ENCODE measurements at regions not wholly inside any gene's neighbourhood (a gene's known extent, or its start where the extent isn't known, plus 50 kb on each side); places are given as distances from the start of the nearest gene placed in this dataset.

DNA sequence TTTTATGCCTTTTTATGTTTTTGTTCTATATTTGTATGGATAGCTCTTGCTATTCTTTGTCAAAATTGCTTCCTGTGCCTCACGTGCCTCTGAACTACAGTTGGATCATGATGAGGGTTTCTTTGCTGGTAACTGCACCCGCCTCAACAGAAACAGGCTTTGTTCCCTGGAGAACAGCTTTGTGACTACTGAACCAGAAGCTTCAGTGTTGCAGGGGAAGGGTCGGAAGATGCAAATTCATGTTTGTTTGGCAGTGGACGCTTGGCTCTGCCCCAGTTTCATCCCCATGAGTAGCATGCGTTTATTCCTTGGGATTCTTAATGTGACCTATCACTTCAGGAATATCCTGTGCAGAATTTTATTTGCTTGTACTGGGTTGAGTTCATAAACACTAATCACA is 959.1 kb upstream of the WWC1 start:
- ATAC-seq (ENCODE audit: low read depth) = no peak
- ChIA-PET POLR2A (no interaction called here), CTCF (no interaction called here)
- Histone ChIP-seq H3K79me2 (ENCODE audit: control insufficient read depth, insufficient read depth, low read length) (no peaks in the 10 kb centered on the region), H3K9me3 (ENCODE audit: control extremely low read depth in 1 of 3, control insufficient read depth in 2 of 3, insufficient read depth in 1 of 3, low read length in 2 of 3) (no peaks in the 10 kb centered on the region), H3K9ac (ENCODE audit: low read length) (no peak overlapping the region), H3K4me3 (ENCODE audit: control extremely low read depth in 1 of 5, extremely low read depth in 1 of 5, insufficient read depth in 1 of 5, low read depth in 2 of 5, low read length in 4 of 5) (no peak overlapping the region), H3K36me3 (replicated peaks in 1 of 2; ENCODE audit: control extremely low read depth in 1 of 2, control insufficient read depth in 1 of 2, extremely low read depth in 1 of 2, insufficient read depth in 2 of 2, low read length in 1 of 2) (no peaks in the 10 kb centered on the region), H3K4me1 (ENCODE audit: control insufficient read depth in 2 of 2, insufficient read depth in 2 of 2, low read length in 2 of 2) (no peaks in the 10 kb centered on the region), H3K27me3 (replicated peaks in 1 of 4; ENCODE audit: control extremely low read depth in 1 of 4, control insufficient read depth in 3 of 4, insufficient read depth in 4 of 4, low read length in 3 of 4) (no peaks in the 10 kb centered on the region), H2AFZ (ENCODE audit: insufficient read depth, low read depth, low read length, poor library complexity, severe bottlenecking) (no peak overlapping the region), H3K4me2 (replicated peaks; ENCODE audit: low read depth, low read length, poor library complexity, severe bottlenecking) (no peak overlapping the region), H4K20me1 (ENCODE audit: control insufficient read depth, insufficient read depth, low read length, poor library complexity, severe bottlenecking) (no peaks in the 10 kb centered on the region), H3K27ac (ENCODE audit: low read length in 2 of 2) (no peak overlapping the region)
- intact Hi-C loops (cut with micrococcal nuclease) = no loop called here
- no peaks in the 10 kb centered on the region for H3K4me1 Mint-ChIP-seq
- no peak for TF ChIP-seq EZH2 (IDR thresholded peaks at IDR 0.05; ENCODE audit: borderline replicate concordance, insufficient read depth, low read depth, low read length, poor library complexity, severe bottlenecking)
- TF ChIP-seq, protein P1, sequence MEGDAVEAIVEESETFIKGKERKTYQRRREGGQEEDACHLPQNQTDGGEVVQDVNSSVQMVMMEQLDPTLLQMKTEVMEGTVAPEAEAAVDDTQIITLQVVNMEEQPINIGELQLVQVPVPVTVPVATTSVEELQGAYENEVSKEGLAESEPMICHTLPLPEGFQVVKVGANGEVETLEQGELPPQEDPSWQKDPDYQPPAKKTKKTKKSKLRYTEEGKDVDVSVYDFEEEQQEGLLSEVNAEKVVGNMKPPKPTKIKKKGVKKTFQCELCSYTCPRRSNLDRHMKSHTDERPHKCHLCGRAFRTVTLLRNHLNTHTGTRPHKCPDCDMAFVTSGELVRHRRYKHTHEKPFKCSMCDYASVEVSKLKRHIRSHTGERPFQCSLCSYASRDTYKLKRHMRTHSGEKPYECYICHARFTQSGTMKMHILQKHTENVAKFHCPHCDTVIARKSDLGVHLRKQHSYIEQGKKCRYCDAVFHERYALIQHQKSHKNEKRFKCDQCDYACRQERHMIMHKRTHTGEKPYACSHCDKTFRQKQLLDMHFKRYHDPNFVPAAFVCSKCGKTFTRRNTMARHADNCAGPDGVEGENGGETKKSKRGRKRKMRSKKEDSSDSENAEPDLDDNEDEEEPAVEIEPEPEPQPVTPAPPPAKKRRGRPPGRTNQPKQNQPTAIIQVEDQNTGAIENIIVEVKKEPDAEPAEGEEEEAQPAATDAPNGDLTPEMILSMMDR (IDR thresholded peaks at IDR 0.05) = no peak
- DNase-seq = no peak
- 86% methylated on average over 4 of the region's 5 CpGs for WGBS (ENCODE audit: insufficient coverage)
- H3K27me3 Mint-ChIP-seq = no peaks in the 10 kb centered on the region
- no peak overlapping the region for H3K27ac Mint-ChIP-seq
- no peak overlapping the region for H3K4me3 Mint-ChIP-seq
- peaks cover 3% of the 10 kb centered on the region for H3K9me3 Mint-ChIP-seq (ENCODE audit: insufficient read depth)

DNA sequence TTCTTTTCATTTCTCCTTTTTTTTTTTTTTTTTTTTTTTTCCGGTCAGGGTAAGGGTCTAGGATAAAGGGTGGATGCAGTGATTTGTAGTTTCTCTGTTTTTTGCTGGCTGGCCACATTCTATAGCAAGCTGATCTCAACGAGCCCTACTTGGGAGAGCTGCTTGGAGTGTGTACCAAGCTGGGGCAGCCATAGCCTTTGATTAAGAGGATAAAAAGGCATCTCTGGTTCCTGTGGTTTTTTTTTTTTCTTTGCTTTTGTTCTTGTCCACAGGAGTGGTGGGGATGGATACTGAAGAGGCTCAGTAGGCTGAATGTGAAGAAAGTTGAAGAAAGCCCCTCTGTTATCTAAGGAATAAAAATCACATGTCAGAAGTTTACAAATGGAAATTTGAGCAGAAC is 955.3 kb upstream of the WWC1 start:
- Mint-ChIP-seq H3K9me3 (ENCODE audit: insufficient read depth) (peaks cover 3% of the 10 kb centered on the region), H3K4me1 (no peaks in the 10 kb centered on the region), H3K27me3 (no peaks in the 10 kb centered on the region), H3K27ac (no peak overlapping the region), H3K4me3 (no peak overlapping the region)
- ATAC-seq (ENCODE audit: low read depth) (no peak), DNase-seq (no peak)
- ChIA-PET CTCF (no interaction called here), POLR2A (no interaction called here)
- 78% methylated on average over 1 of the region's 2 CpGs for WGBS (ENCODE audit: insufficient coverage)
- Histone ChIP-seq H3K4me3 (ENCODE audit: control extremely low read depth in 1 of 5, extremely low read depth in 1 of 5, insufficient read depth in 1 of 5, low read depth in 2 of 5, low read length in 4 of 5) (no peak overlapping the region), H3K4me1 (ENCODE audit: control insufficient read depth in 2 of 2, insufficient read depth in 2 of 2, low read length in 2 of 2) (no peaks in the 10 kb centered on the region), H3K36me3 (replicated peaks in 1 of 2; ENCODE audit: control extremely low read depth in 1 of 2, control insufficient read depth in 1 of 2, extremely low read depth in 1 of 2, insufficient read depth in 2 of 2, low read length in 1 of 2) (no peaks in the 10 kb centered on the region), H2AFZ (ENCODE audit: insufficient read depth, low read depth, low read length, poor library complexity, severe bottlenecking) (no peak overlapping the region), H4K20me1 (ENCODE audit: control insufficient read depth, insufficient read depth, low read length, poor library complexity, severe bottlenecking) (no peaks in the 10 kb centered on the region), H3K9ac (ENCODE audit: low read length) (no peak overlapping the region), H3K9me3 (ENCODE audit: control extremely low read depth in 1 of 3, control insufficient read depth in 2 of 3, insufficient read depth in 1 of 3, low read length in 2 of 3) (no peaks in the 10 kb centered on the region), H3K27ac (ENCODE audit: low read length in 2 of 2) (no peak overlapping the region), H3K27me3 (replicated peaks in 1 of 4; ENCODE audit: control extremely low read depth in 1 of 4, control insufficient read depth in 3 of 4, insufficient read depth in 4 of 4, low read length in 3 of 4) (no peaks in the 10 kb centered on the region), H3K79me2 (ENCODE audit: control insufficient read depth, insufficient read depth, low read length) (no peaks in the 10 kb centered on the region), H3K4me2 (replicated peaks; ENCODE audit: low read depth, low read length, poor library complexity, severe bottlenecking) (no peak overlapping the region)
- TF ChIP-seq, protein P1 (IDR thresholded peaks at IDR 0.05) = no peak
- TF ChIP-seq EZH2 (IDR thresholded peaks at IDR 0.05; ENCODE audit: borderline replicate concordance, insufficient read depth, low read depth, low read length, poor library complexity, severe bottlenecking) = no peak
- intact Hi-C loops (cut with micrococcal nuclease) = no loop called here
